ENCODE measurements at regions not wholly inside any gene's neighbourhood (a gene's known extent, or its start where the extent isn't known, plus 50 kb on each side); places are given as distances from the start of the nearest gene placed in this dataset.

- H3K36me3 ChIP-seq (ENCODE audit: control insufficient read depth in 1 of 2, insufficient read depth in 2 of 2, low read length in 2 of 2), result no peaks in the 10 kb centered on the region
- ChIA-PET POLR2A (no interaction called here), RAD21 (ENCODE audit: low non-redundant PET in 1 of 2, low total read pairs in 2 of 2, uncharacterized antibody in 2 of 2, unreplicated experiment in 2 of 2) (no interaction called here), CTCF (no interaction called here)
- intact Hi-C loops (cut with micrococcal nuclease), result no loop called here
- no peak overlapping the region for H3K9ac ChIP-seq (ENCODE audit: low read length)
- no peaks in the 10 kb centered on the region for H4K20me1 ChIP-seq (ENCODE audit: insufficient read depth)
- H3K27me3 ChIP-seq (ENCODE audit: insufficient read depth, low read length), result no peaks in the 10 kb centered on the region
- H3K4me2 ChIP-seq (ENCODE audit: low read length), result no peak overlapping the region
- no peak overlapping the region for H3K27ac ChIP-seq (ENCODE audit: low read depth, low read length)
- H3K4me1 ChIP-seq (ENCODE audit: control insufficient read depth in 1 of 2, insufficient read depth in 2 of 2, low read length in 2 of 2), result no peaks in the 10 kb centered on the region
- TF ChIP-seq ZBTB33 (IDR thresholded peaks at IDR 0.05; ENCODE audit: extremely low read depth, insufficient replicate concordance, low read length) (no peak), POLR2AphosphoS5 (IDR thresholded peaks at IDR 0.05; ENCODE audit: low read depth, low read length) (no peak), CBX3 (IDR thresholded peaks at IDR 0.05; ENCODE audit: low read depth) (no peak), EGR1 (IDR thresholded peaks at IDR 0.05; ENCODE audit: low read depth) (no peak)
- peaks cover 2 to 4% of the 10 kb centered on the region in 2 experiments; a peak in 2 of 4 replicates for H3K9me3 ChIP-seq (ENCODE audit: control insufficient read depth in 1 of 2, insufficient read depth in 1 of 2, low read depth in 1 of 2, low read length in 2 of 2)
- H3K79me2 ChIP-seq (ENCODE audit: insufficient read depth, low read length), result no peaks in the 10 kb centered on the region
- DNase-seq (ENCODE audit: low read depth, low spot score) (no peak), ATAC-seq (no peak)
- no peak overlapping the region for H3K4me3 ChIP-seq (replicated peaks in 1 of 2; ENCODE audit: low read depth in 1 of 2, low read length in 2 of 2)
- no peaks in the 10 kb centered on the region for H3K9me2 ChIP-seq (ENCODE audit: insufficient read depth)
- H2AFZ ChIP-seq (ENCODE audit: low read depth, low read length, poor library complexity, severe bottlenecking), result no peak overlapping the region
- no TSS peak for BruUV-seq (replicated peaks)
These were observed 215.0 kb downstream of the NXPE2 start for GRCh38 chr11:114893329-114893728.

GRCh38 chr11:114896594-114896993 is 218.3 kb downstream of the NXPE2 start:
- CTCF ChIA-PET, result no interaction called here

More at GRCh38 chr11:114896594-114896993, 218.3 kb downstream of the NXPE2 start:
- no peak overlapping the region for H3K27ac ChIP-seq (ENCODE audit: low read depth, low read length)
- no peak overlapping the region for H3K4me3 ChIP-seq (replicated peaks in 1 of 2; ENCODE audit: low read depth in 1 of 2, low read length in 2 of 2)
- no peaks in the 10 kb centered on the region for H4K20me1 ChIP-seq (ENCODE audit: insufficient read depth)
- H3K36me3 ChIP-seq (ENCODE audit: control insufficient read depth in 1 of 2, insufficient read depth in 2 of 2, low read length in 2 of 2), result no peaks in the 10 kb centered on the region
- RAD21 ChIA-PET (ENCODE audit: low non-redundant PET in 1 of 2, low total read pairs in 2 of 2, uncharacterized antibody in 2 of 2, unreplicated experiment in 2 of 2), result no interaction called here
- no peak overlapping the region for H2AFZ ChIP-seq (ENCODE audit: low read depth, low read length, poor library complexity, severe bottlenecking)
- no peak overlapping the region for H3K4me2 ChIP-seq (ENCODE audit: low read length)
- no peaks in the 10 kb centered on the region for H3K4me1 ChIP-seq (ENCODE audit: control insufficient read depth in 1 of 2, insufficient read depth in 2 of 2, low read length in 2 of 2)
- POLR2A ChIA-PET, result no interaction called here
- no peak overlapping the region for H3K9ac ChIP-seq (ENCODE audit: low read length)
- H3K27me3 ChIP-seq (ENCODE audit: insufficient read depth, low read length), result no peaks in the 10 kb centered on the region
- no peaks in the 10 kb centered on the region for H3K79me2 ChIP-seq (ENCODE audit: insufficient read depth, low read length)
- no TSS peak for BruUV-seq (replicated peaks)
- TF ChIP-seq ATF3 (IDR thresholded peaks at IDR 0.05), result no peak
- TF ChIP-seq POLR2A (IDR thresholded peaks at IDR 0.05; ENCODE audit: borderline replicate concordance, extremely low read depth, insufficient read depth, insufficient read length), result no peak
- TF ChIP-seq JUND (IDR thresholded peaks at IDR 0.05), result no peak
- peaks cover 4 to 8% of the 10 kb centered on the region in 2 experiments; a peak in 2 of 4 replicates for H3K9me3 ChIP-seq (ENCODE audit: control insufficient read depth in 1 of 2, insufficient read depth in 1 of 2, low read depth in 1 of 2, low read length in 2 of 2)
- DNase-seq (ENCODE audit: low read depth, low spot score) (no peak), ATAC-seq (no peak)
- intact Hi-C loops (cut with micrococcal nuclease), result no loop called here
- no peaks in the 10 kb centered on the region for H3K9me2 ChIP-seq (ENCODE audit: insufficient read depth)

All from HCT116 (cell line).